UCSD-AML1 (cell line): ENCODE measurements at regions not wholly inside any gene's neighbourhood (a gene's known extent, or its start where the extent isn't known, plus 50 kb on each side); places are given as distances from the start of the nearest gene placed in this dataset.

ENCODE experiments used
- DNase-seq: peaks from one replicate; lab custom pipeline; 2025; ENCODE audit not compliant: unreplicated experiment; lab: John Stamatoyannopoulos, UW

- no peak for DNase-seq
These were observed 533.2 kb upstream of the POM121L12 start for GRCh38 chr7:52502281-52502680.

GRCh38 chr7:52501696-52502095 is 533.7 kb upstream of the POM121L12 start:
- no peak for DNase-seq

GRCh38 chr7:52500841-52501240 is 534.6 kb upstream of the POM121L12 start:
- DNase-seq = no peak

GRCh38 chr7:52498366-52498765 is 537.1 kb upstream of the POM121L12 start:
- DNase-seq = no peak

- DNase-seq = no peak
These were observed 549.2 kb upstream of the POM121L12 start for GRCh38 chr7:52486267-52486666.

- no peak for DNase-seq
These were observed 553.4 kb upstream of the POM121L12 start for GRCh38 chr7:52482076-52482475.

- no peak for DNase-seq
These were observed 553.9 kb upstream of the POM121L12 start for GRCh38 chr7:52481571-52481970.

GRCh38 chr7:52479990-52480389 is 555.4 kb upstream of the POM121L12 start:
- DNase-seq = no peak

- DNase-seq = no peak
These were observed 560.3 kb upstream of the POM121L12 start for GRCh38 chr7:52475001-52475582.

- no peak for DNase-seq
These were observed 561.7 kb upstream of the POM121L12 start for GRCh38 chr7:52473756-52474155.

GRCh38 chr7:52472006-52472620 is 563.3 kb upstream of the POM121L12 start:
- DNase-seq = no peak

GRCh38 chr7:52465216-52465615 is 570.2 kb upstream of the POM121L12 start:
- DNase-seq = no peak

GRCh38 chr7:52463341-52463740 is 572.1 kb upstream of the POM121L12 start:
- no peak for DNase-seq

GRCh38 chr7:52462474-52462873 is 573.0 kb upstream of the POM121L12 start:
- no peak for DNase-seq

GRCh38 chr7:52455571-52455970 is 579.9 kb upstream of the POM121L12 start:
- DNase-seq = no peak

GRCh38 chr7:52450816-52451215 is 584.6 kb upstream of the POM121L12 start:
- no peak for DNase-seq

- no peak for DNase-seq
These were observed 587.8 kb upstream of the POM121L12 start for GRCh38 chr7:52447581-52448180.

GRCh38 chr7:52436278-52436677 is 599.2 kb upstream of the POM121L12 start:
- DNase-seq = no peak

GRCh38 chr7:52431082-52431815 is 604.2 kb upstream of the POM121L12 start:
- no peak for DNase-seq

- DNase-seq = no peak
These were observed 612.2 kb upstream of the POM121L12 start for GRCh38 chr7:52423251-52423650.

- no peak for DNase-seq
These were observed 622.4 kb upstream of the POM121L12 start for GRCh38 chr7:52413051-52413450.

GRCh38 chr7:52410032-52410431 is 625.4 kb upstream of the POM121L12 start:
- DNase-seq = no peak
